ENCODE measurements at regions not wholly inside any gene's neighbourhood (a gene's known extent, or its start where the extent isn't known, plus 50 kb on each side); places are given as distances from the start of the nearest gene placed in this dataset.
A peak's percentile ranks its signal among the peaks of the same experiment; 100 is the strongest.

GRCh38 chr10:60555700-60556099 is 166.0 kb upstream of the ANK3 start:
- Histone ChIP-seq H4K20me1 (ENCODE audit: insufficient read depth) (peaks cover 55% of the 10 kb centered on the region), H3K9ac (no peak overlapping the region), H3K79me2 (ENCODE audit: insufficient read depth, low read depth) (peaks cover 100% of the 10 kb centered on the region), H3K4me2 (no peak overlapping the region), H3K4me1 (ENCODE audit: low read depth, poor library complexity, severe bottlenecking) (peaks cover 97% of the 10 kb centered on the region), H2AFZ (ENCODE audit: low read depth) (no peak overlapping the region), H3K4me3 (IDR thresholded peaks at IDR 0.05; ENCODE audit: insufficient read depth, low read depth, low read length) (no peak overlapping the region), H3K27ac (no peak overlapping the region), H3K36me3 (ENCODE audit: insufficient read depth) (peaks cover 7% of the 10 kb centered on the region; the same call in 1 of the 2 replicates), H3K27me3 (ENCODE audit: insufficient read depth, low read depth) (no peaks in the 10 kb centered on the region)
- TF ChIP-seq, protein P1, sequence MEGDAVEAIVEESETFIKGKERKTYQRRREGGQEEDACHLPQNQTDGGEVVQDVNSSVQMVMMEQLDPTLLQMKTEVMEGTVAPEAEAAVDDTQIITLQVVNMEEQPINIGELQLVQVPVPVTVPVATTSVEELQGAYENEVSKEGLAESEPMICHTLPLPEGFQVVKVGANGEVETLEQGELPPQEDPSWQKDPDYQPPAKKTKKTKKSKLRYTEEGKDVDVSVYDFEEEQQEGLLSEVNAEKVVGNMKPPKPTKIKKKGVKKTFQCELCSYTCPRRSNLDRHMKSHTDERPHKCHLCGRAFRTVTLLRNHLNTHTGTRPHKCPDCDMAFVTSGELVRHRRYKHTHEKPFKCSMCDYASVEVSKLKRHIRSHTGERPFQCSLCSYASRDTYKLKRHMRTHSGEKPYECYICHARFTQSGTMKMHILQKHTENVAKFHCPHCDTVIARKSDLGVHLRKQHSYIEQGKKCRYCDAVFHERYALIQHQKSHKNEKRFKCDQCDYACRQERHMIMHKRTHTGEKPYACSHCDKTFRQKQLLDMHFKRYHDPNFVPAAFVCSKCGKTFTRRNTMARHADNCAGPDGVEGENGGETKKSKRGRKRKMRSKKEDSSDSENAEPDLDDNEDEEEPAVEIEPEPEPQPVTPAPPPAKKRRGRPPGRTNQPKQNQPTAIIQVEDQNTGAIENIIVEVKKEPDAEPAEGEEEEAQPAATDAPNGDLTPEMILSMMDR (conservative IDR thresholded peaks at IDR 0.05; ENCODE audit: low read depth, low read length) = no peak

DNA sequence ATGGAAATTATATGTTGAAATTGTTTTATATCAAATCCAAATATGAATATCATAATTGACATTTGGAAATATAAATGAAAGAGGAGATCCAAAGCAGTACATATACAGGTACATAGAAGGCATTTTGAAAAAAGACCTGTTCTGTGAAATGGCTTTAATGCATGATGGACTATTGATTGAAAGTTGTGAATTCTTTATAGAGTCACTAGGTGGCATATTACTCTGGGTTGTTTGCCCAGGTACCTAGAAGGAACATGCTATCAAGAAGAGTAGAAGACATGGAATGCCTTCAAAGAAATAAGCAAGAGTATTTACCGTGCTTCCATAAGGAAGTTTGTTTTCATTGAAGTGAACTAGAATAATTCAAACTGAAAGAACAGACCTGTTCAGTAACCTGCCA is 160.0 kb upstream of the ANK3 start:
- Histone ChIP-seq H4K20me1 (ENCODE audit: insufficient read depth) (peaks cover 48% of the 10 kb centered on the region), H3K36me3 (ENCODE audit: insufficient read depth) (peaks cover 4% of the 10 kb centered on the region; the same call in 1 of the 2 replicates), H3K4me1 (ENCODE audit: low read depth, poor library complexity, severe bottlenecking) (peaks cover 100% of the 10 kb centered on the region), H3K27ac (no peak overlapping the region; the same call in 1 of the 2 replicates), H3K27me3 (ENCODE audit: insufficient read depth, low read depth) (no peaks in the 10 kb centered on the region), H2AFZ (ENCODE audit: low read depth) (no peak overlapping the region), H3K4me3 (IDR thresholded peaks at IDR 0.05; ENCODE audit: insufficient read depth, low read depth, low read length) (no peak overlapping the region), H3K9ac (no peak overlapping the region), H3K4me2 (peak overlapping the region; percentile 11; the same call in 1 of the 2 replicates), H3K79me2 (ENCODE audit: insufficient read depth, low read depth) (peaks cover 100% of the 10 kb centered on the region)
- TF ChIP-seq, protein P1 (conservative IDR thresholded peaks at IDR 0.05; ENCODE audit: low read depth, low read length) = peak; percentile 54

GRCh38 chr10:60542657-60543056 is 153.0 kb upstream of the ANK3 start:
- Histone ChIP-seq H3K27ac (peak overlapping the region; percentile 49; the same call in 1 of the 2 replicates), H3K9ac (no peak overlapping the region), H3K4me2 (peak overlapping the region; percentile 88), H2AFZ (ENCODE audit: low read depth) (no peak overlapping the region), H3K4me1 (ENCODE audit: low read depth, poor library complexity, severe bottlenecking) (peaks cover 100% of the 10 kb centered on the region), H4K20me1 (ENCODE audit: insufficient read depth) (peaks cover 73% of the 10 kb centered on the region), H3K4me3 (IDR thresholded peaks at IDR 0.05; ENCODE audit: insufficient read depth, low read depth, low read length) (no peak overlapping the region), H3K27me3 (ENCODE audit: insufficient read depth, low read depth) (no peaks in the 10 kb centered on the region), H3K79me2 (ENCODE audit: insufficient read depth, low read depth) (peaks cover 100% of the 10 kb centered on the region), H3K36me3 (ENCODE audit: insufficient read depth) (no peaks in the 10 kb centered on the region; the same call in 1 of the 2 replicates)
- TF ChIP-seq, protein P1 (conservative IDR thresholded peaks at IDR 0.05; ENCODE audit: low read depth, low read length) = no peak

- TF ChIP-seq, protein P1 (conservative IDR thresholded peaks at IDR 0.05; ENCODE audit: low read depth, low read length) = no peak
- no peaks in the 10 kb centered on the region for H3K27me3 ChIP-seq (ENCODE audit: insufficient read depth, low read depth)
- H3K36me3 ChIP-seq (ENCODE audit: insufficient read depth) = no peaks in the 10 kb centered on the region; the same call in 1 of the 2 replicates
- H3K79me2 ChIP-seq (ENCODE audit: insufficient read depth, low read depth) = peaks cover 100% of the 10 kb centered on the region
- H3K4me2 ChIP-seq = peak overlapping the region; percentile 88
- H3K4me1 ChIP-seq (ENCODE audit: low read depth, poor library complexity, severe bottlenecking) = peaks cover 100% of the 10 kb centered on the region
- H4K20me1 ChIP-seq (ENCODE audit: insufficient read depth) = peaks cover 83% of the 10 kb centered on the region
- H3K9ac ChIP-seq = peak overlapping the region; percentile 19; the same call in 1 of the 2 replicates
- H3K27ac ChIP-seq = peak overlapping the region; percentile 49; the same call in 1 of the 2 replicates
- no peak overlapping the region for H3K4me3 ChIP-seq (IDR thresholded peaks at IDR 0.05; ENCODE audit: insufficient read depth, low read depth, low read length)
- no peak overlapping the region for H2AFZ ChIP-seq (ENCODE audit: low read depth)
Observed at GRCh38 chr10:60541451-60541850, 151.8 kb upstream of the ANK3 start.

All from KMS-11 (cell line).